ENCODE measurements at regions not wholly inside any gene's neighbourhood (a gene's known extent, or its start where the extent isn't known, plus 50 kb on each side); places are given as distances from the start of the nearest gene placed in this dataset.
"Not testable (repeated sequence)": the region's sequence is repeated elsewhere in the genome, so short reads cannot be mapped to it uniquely, and the experiment has no call there.

GRCh38 chr4:138344851-138345250, 102.7 kb upstream of the SLC7A11 start:
- DNase-seq, result no peak

GRCh38 chr4:138344054-138344453, 101.9 kb upstream of the SLC7A11 start:
- no peak for DNase-seq

GRCh38 chr4:138341739-138342415, 99.7 kb upstream of the SLC7A11 start:
- no peak for DNase-seq

- DNase-seq, result no peak
Measured at GRCh38 chr4:138338840-138339239, 96.7 kb upstream of the SLC7A11 start.

- DNase-seq, result not testable (repeated sequence)
Measured at GRCh38 chr4:138338222-138338621, 96.1 kb upstream of the SLC7A11 start.

GRCh38 chr4:138334346-138335016, 92.3 kb upstream of the SLC7A11 start:
- DNase-seq, result no peak

- not testable (repeated sequence) for DNase-seq
Measured at GRCh38 chr4:138332415-138332814, 90.3 kb upstream of the SLC7A11 start.

- no peak for DNase-seq
Measured at GRCh38 chr4:138330531-138330930, 88.4 kb upstream of the SLC7A11 start.

- DNase-seq, result no peak
Measured at GRCh38 chr4:138329506-138330070, 87.4 kb upstream of the SLC7A11 start.

GRCh38 chr4:138327338-138327737, 85.2 kb upstream of the SLC7A11 start:
- no peak for DNase-seq

- DNase-seq, result no peak
Measured at GRCh38 chr4:138320831-138321230, 78.7 kb upstream of the SLC7A11 start.

GRCh38 chr4:138320030-138320429, 77.9 kb upstream of the SLC7A11 start:
- DNase-seq, result no peak

GRCh38 chr4:138317175-138317748, 75.1 kb upstream of the SLC7A11 start:
- no peak for DNase-seq

- no peak for DNase-seq
Measured at GRCh38 chr4:138312536-138312911, 70.4 kb upstream of the SLC7A11 start.

GRCh38 chr4:138311771-138312535, 69.8 kb upstream of the SLC7A11 start:
- no peak for DNase-seq

GRCh38 chr4:138310991-138311390, 68.8 kb upstream of the SLC7A11 start:
- DNase-seq, result no peak

- DNase-seq, result no peak
Measured at GRCh38 chr4:138310498-138310897, 68.3 kb upstream of the SLC7A11 start.

- no peak for DNase-seq
Measured at GRCh38 chr4:138308356-138308755, 66.2 kb upstream of the SLC7A11 start.

GRCh38 chr4:138307319-138307718, 65.2 kb upstream of the SLC7A11 start:
- no peak for DNase-seq

- no peak for DNase-seq
Measured at GRCh38 chr4:138305050-138305449, 62.9 kb upstream of the SLC7A11 start.

- no peak for DNase-seq
Measured at GRCh38 chr4:138301536-138301935, 59.4 kb upstream of the SLC7A11 start.

- no peak for DNase-seq
Measured at GRCh38 chr4:138300616-138301015, 58.5 kb upstream of the SLC7A11 start.

GRCh38 chr4:138299881-138300280, 57.7 kb upstream of the SLC7A11 start:
- DNase-seq, result no peak

Data from CD4-positive, alpha-beta T cell treated with Interleukin-17A for 4 hours (primary cell).